ENCODE measurements at regions not wholly inside any gene's neighbourhood (a gene's known extent, or its start where the extent isn't known, plus 50 kb on each side); places are given as distances from the start of the nearest gene placed in this dataset.

GRCh38 chr12:60240891-60241290, 645.1 kb downstream of the SLC16A7 start:
- Histone ChIP-seq H3K4me3 (no peak overlapping the region), H3F3A (ENCODE audit: insufficient read depth, low read depth) (no peaks in the 10 kb centered on the region), H3K79me2 (ENCODE audit: low read depth) (no peaks in the 10 kb centered on the region), H3K9me2 (ENCODE audit: insufficient read depth) (no peaks in the 10 kb centered on the region), H3K9me3 (ENCODE audit: insufficient read depth, low read depth) (no peaks in the 10 kb centered on the region), H3K27me3 (ENCODE audit: insufficient read depth, low read depth) (no peaks in the 10 kb centered on the region), H3K36me3 (ENCODE audit: low read depth) (no peaks in the 10 kb centered on the region), H2AFZ (no peak overlapping the region), H3K4me1 (replicated peaks; ENCODE audit: insufficient read depth) (no peaks in the 10 kb centered on the region), H3K4me2 (no peak overlapping the region), H3K27ac (no peak overlapping the region), H4K20me1 (ENCODE audit: insufficient read depth) (no peaks in the 10 kb centered on the region)
- CTCF ChIA-PET = no interaction called here
- POLR2A ChIA-PET (ENCODE audit: unreplicated experiment) = interaction anchor here (0.7 kb wide), 1 partner anchor 10 kb away, joined by 3 read pairs; no protein-coding TSS in a partner anchor
- TF ChIP-seq EZH2 (IDR thresholded peaks at IDR 0.05; ENCODE audit: low read depth) = no peak
- TF ChIP-seq, protein P1, sequence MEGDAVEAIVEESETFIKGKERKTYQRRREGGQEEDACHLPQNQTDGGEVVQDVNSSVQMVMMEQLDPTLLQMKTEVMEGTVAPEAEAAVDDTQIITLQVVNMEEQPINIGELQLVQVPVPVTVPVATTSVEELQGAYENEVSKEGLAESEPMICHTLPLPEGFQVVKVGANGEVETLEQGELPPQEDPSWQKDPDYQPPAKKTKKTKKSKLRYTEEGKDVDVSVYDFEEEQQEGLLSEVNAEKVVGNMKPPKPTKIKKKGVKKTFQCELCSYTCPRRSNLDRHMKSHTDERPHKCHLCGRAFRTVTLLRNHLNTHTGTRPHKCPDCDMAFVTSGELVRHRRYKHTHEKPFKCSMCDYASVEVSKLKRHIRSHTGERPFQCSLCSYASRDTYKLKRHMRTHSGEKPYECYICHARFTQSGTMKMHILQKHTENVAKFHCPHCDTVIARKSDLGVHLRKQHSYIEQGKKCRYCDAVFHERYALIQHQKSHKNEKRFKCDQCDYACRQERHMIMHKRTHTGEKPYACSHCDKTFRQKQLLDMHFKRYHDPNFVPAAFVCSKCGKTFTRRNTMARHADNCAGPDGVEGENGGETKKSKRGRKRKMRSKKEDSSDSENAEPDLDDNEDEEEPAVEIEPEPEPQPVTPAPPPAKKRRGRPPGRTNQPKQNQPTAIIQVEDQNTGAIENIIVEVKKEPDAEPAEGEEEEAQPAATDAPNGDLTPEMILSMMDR (conservative IDR thresholded peaks at IDR 0.05) = no peak
- intact Hi-C loops (cut with micrococcal nuclease; ENCODE audit: unreplicated experiment) = no loop called here
- DNase-seq = no peak
- BruUV-seq (replicated peaks) = no TSS peak

GRCh38 chr12:60251091-60251490, 655.3 kb downstream of the SLC16A7 start:
- CTCF ChIA-PET = no interaction called here
- no TSS peak for BruUV-seq (replicated peaks)
- H3K27ac ChIP-seq = no peak overlapping the region
- no peak for DNase-seq
- 0 out of 2 replicates have a peak overlapping the region, but pooled peaks have one; percentile 33 for H2AFZ ChIP-seq
- no peaks in the 10 kb centered on the region for H3K4me1 ChIP-seq (replicated peaks; ENCODE audit: insufficient read depth)
- no peaks in the 10 kb centered on the region for H3K79me2 ChIP-seq (ENCODE audit: low read depth)
- H3K9me3 ChIP-seq (ENCODE audit: insufficient read depth, low read depth) = no peaks in the 10 kb centered on the region
- no peak for TF ChIP-seq EZH2 (IDR thresholded peaks at IDR 0.05; ENCODE audit: low read depth)
- TF ChIP-seq, protein P1 (conservative IDR thresholded peaks at IDR 0.05) = no peak
- no peaks in the 10 kb centered on the region for H3K27me3 ChIP-seq (ENCODE audit: insufficient read depth, low read depth)
- no peak overlapping the region for H3K4me2 ChIP-seq
- H3K36me3 ChIP-seq (ENCODE audit: low read depth) = no peaks in the 10 kb centered on the region
- intact Hi-C loops (cut with micrococcal nuclease; ENCODE audit: unreplicated experiment) = no loop called here
- no peak overlapping the region for H3K4me3 ChIP-seq
- no peaks in the 10 kb centered on the region for H4K20me1 ChIP-seq (ENCODE audit: insufficient read depth)
- no peaks in the 10 kb centered on the region for H3K9me2 ChIP-seq (ENCODE audit: insufficient read depth)
- POLR2A ChIA-PET (ENCODE audit: unreplicated experiment) = no interaction called here
- H3F3A ChIP-seq (ENCODE audit: insufficient read depth, low read depth) = no peaks in the 10 kb centered on the region

DNA sequence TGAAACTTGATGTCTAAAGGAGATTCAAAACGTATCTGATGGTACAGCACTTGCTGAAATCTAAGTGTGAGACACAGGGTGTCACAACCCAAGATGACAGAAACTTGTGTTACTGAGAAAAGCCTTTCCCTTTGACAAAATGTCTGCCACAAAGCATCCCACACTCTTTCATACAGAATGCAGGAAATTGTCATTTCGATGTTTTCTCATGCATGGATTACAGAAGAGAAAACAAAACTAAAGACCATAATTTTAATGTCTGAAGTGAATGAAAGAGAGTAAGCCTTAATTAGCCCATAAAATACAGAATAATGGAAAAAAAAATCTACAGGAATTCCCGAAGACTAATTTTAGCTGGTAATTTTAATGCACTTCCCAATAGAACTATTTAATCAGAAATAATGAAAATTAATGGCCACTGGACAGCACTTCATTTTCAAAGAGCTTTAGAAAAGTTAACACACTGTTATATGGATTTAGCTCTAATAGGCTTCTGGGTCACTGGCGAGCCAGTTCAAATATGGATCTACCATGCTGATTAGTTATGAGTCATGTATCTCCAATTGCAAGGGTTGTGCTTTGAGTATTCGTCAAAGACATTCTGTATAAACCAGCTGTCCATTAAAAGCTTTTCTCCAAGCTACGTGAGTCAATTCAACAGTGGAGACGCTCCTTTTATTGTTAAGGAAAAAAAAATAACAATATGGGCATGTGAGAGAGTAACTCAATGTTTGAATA, 656.7 kb downstream of the SLC16A7 start:
- intact Hi-C loops (cut with micrococcal nuclease; ENCODE audit: unreplicated experiment) = no loop called here
- Histone ChIP-seq H2AFZ (0 out of 2 replicates have a peak overlapping the region, but pooled peaks have one; percentile 48), H4K20me1 (ENCODE audit: insufficient read depth) (no peaks in the 10 kb centered on the region), H3K4me1 (replicated peaks; ENCODE audit: insufficient read depth) (no peaks in the 10 kb centered on the region), H3K9me3 (ENCODE audit: insufficient read depth, low read depth) (no peaks in the 10 kb centered on the region), H3K36me3 (ENCODE audit: low read depth) (no peaks in the 10 kb centered on the region), H3K79me2 (ENCODE audit: low read depth) (no peaks in the 10 kb centered on the region), H3K27me3 (ENCODE audit: insufficient read depth, low read depth) (no peaks in the 10 kb centered on the region), H3K27ac (no peak overlapping the region), H3F3A (ENCODE audit: insufficient read depth, low read depth) (no peaks in the 10 kb centered on the region), H3K4me3 (no peak overlapping the region), H3K4me2 (no peak overlapping the region), H3K9me2 (ENCODE audit: insufficient read depth) (no peaks in the 10 kb centered on the region)
- ChIA-PET CTCF (no interaction called here), POLR2A (ENCODE audit: unreplicated experiment) (no interaction called here)
- no peak for DNase-seq
- TF ChIP-seq, protein P1 (conservative IDR thresholded peaks at IDR 0.05) = no peak
- TF ChIP-seq EZH2 (IDR thresholded peaks at IDR 0.05; ENCODE audit: low read depth) = no peak
- BruUV-seq (replicated peaks) = no TSS peak
